IgD-negative memory B cell (primary cell): ENCODE measurements at regions not wholly inside any gene's neighbourhood (a gene's known extent, or its start where the extent isn't known, plus 50 kb on each side); places are given as distances from the start of the nearest gene placed in this dataset.
A peak's percentile ranks its signal among the peaks of the same experiment; 100 is the strongest.
"Not testable (repeated sequence)": the region's sequence is repeated elsewhere in the genome, so short reads cannot be mapped to it uniquely, and the experiment has no call there.

Source experiments
- H3K27ac Mint-ChIP-seq, 3 donors: one replicate each; pipeline ENCODE4 v1.8.0; 2020 to 2022; ENCODE audit warnings: mild to moderate bottlenecking in 3 of 3, mixed read lengths in 3 of 3, moderate library complexity in 1 of 3
- H3K27me3 Mint-ChIP-seq: one replicate; pipeline ENCODE4 v1.8.0; 2021; ENCODE audit warnings: mixed read lengths
- H3K36me3 Mint-ChIP-seq: one replicate; pipeline ENCODE4 v1.8.0; 2020; ENCODE audit warnings: mild to moderate bottlenecking, mixed read lengths
- H3K4me1 Mint-ChIP-seq, 3 donors: one replicate each; pipeline ENCODE4 v1.8.0; 2020 to 2022; ENCODE audit warnings: mixed read lengths in 3 of 3, mild to moderate bottlenecking in 1 of 3
- H3K4me3 Mint-ChIP-seq, 4 donors: one replicate each; pipeline ENCODE4 v1.8.0; 2020 to 2022; ENCODE audit warnings: mild to moderate bottlenecking in 4 of 4, mixed read lengths in 4 of 4, moderate library complexity in 3 of 4
- H3K9me3 Mint-ChIP-seq, 3 donors: one replicate each; pipeline ENCODE4 v1.8.0; 2020 to 2021; ENCODE audit warnings: mixed read lengths in 3 of 3, mild to moderate bottlenecking in 1 of 3

DNA sequence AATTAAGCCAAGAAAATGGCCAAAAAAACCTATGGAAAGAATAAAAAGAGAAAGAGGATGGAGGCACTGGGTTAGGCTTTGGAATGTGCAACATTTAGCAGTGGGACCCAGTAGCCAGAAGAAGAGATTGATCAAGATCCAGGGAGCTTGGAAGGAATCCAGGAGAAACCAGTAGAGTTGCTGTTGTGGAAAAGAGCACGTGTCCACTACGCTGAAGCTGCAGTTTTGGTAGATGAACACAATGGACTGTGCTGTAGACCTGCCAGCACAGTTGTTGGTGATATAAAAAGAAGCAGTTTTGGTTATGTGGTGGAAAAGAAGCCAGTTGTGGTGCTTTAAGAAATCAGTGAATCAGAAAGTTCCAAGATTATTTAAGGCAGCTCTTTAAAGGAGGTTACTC, 802.2 kb upstream of the POM121L12 start:
- H3K27me3 Mint-ChIP-seq: no peaks in the 10 kb centered on the region
- no peak overlapping the region for H3K27ac Mint-ChIP-seq
- H3K36me3 Mint-ChIP-seq: peaks cover 1% of the 10 kb centered on the region
- peaks cover 3 to 29% (median 11%) of the 10 kb centered on the region in 3 donors for H3K9me3 Mint-ChIP-seq
- no peak overlapping the region for H3K4me3 Mint-ChIP-seq
- no peaks in the 10 kb centered on the region for H3K4me1 Mint-ChIP-seq

DNA sequence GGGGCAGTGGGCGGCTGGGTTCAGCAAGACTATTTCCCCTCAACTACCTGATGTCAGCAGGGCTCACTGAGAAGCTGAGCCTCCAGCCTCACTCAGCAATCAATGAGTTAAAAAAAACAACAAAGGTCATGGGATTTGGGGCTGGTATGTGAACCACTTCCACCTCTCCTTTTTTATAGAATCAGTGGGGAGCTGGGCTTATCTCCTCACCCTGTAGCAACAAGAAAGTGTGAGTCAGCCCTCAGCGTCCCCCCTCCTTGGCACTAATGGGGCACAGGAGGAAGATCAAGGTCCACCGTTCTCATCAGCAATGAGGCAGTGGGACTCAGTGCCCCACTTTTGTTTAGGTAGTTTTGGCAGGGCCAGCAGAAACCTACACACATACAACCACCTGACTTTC, 823.5 kb upstream of the POM121L12 start:
- peaks cover 0 to 21% (median 0%) of the 10 kb centered on the region in 3 donors for H3K9me3 Mint-ChIP-seq
- H3K4me3 Mint-ChIP-seq: no peak overlapping the region
- H3K27ac Mint-ChIP-seq: no peak overlapping the region
- no peaks in the 10 kb centered on the region for H3K36me3 Mint-ChIP-seq
- no peaks in the 10 kb centered on the region for H3K27me3 Mint-ChIP-seq
- H3K4me1 Mint-ChIP-seq: no peaks in the 10 kb centered on the region

DNA sequence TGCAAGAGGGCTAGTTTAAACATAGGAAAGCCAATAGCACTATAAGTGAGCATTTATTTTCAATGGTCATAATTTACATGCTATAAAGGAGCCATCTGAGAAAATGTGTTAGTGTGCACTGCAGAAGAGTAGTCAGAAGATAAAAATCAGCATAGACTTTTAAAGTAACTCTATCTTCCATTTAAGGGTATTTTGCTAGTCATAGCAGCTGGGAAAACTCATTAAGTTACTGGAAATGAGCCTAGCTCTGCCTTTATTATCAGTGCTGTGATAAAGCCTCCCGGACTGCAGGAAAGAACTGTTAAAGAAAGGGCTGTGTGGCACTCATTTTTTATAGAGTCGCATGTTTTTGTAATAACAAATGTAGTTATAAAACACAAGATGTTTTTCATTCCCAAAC, 825.8 kb upstream of the POM121L12 start:
- Mint-ChIP-seq H3K36me3 (no peaks in the 10 kb centered on the region), H3K9me3 (peaks cover 0 to 16% (median 0%) of the 10 kb centered on the region in 3 donors), H3K27me3 (no peaks in the 10 kb centered on the region), H3K4me1 (no peaks in the 10 kb centered on the region), H3K4me3 (no peak overlapping the region), H3K27ac (no peak overlapping the region)

DNA sequence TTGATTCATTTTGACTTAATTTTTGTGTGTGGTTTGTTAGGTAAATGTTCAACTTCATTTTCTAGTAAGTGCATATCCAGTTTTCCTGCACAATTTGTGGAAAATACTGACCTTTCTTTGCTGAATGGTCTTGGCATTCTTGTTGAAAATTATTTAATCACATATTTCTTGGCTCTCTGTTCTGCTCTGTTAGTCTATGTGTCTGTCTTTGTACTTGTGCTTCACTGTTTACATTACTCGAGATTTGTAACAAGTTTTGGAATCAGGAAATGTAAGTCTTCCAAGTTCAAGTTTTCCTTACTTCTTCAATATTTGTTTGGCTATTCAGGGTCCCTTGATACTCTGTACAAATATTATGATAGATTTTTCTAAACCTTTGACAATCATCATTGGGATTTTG, 838.2 kb upstream of the POM121L12 start:
- Mint-ChIP-seq H3K27ac (no peak overlapping the region), H3K36me3 (peaks cover 6% of the 10 kb centered on the region), H3K4me1 (peaks cover 0 to 4% (median 0%) of the 10 kb centered on the region in 3 donors), H3K9me3 (peaks cover 2 to 4% (median 4%) of the 10 kb centered on the region in 3 donors), H3K27me3 (no peaks in the 10 kb centered on the region), H3K4me3 (no peak overlapping the region)

DNA sequence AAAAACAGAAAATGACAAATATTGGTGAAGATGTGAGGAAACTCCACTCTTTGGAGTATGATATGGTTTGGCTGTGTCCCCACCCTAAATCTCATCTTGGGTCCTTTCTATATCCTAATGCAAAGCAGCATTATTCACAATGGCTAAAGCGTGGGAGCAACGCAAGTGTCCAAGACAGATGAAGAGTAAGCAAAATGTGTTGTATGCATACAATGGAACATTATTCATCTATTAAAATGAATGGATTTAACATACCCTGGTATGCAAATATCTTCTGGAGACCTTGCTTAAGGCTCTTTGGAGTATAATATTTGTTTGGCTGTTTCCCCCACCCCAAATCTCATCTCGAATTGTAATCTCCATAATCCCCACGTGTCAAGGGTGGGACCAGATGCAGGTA, 839.8 kb upstream of the POM121L12 start:
- no peaks in the 10 kb centered on the region for H3K27me3 Mint-ChIP-seq
- H3K9me3 Mint-ChIP-seq: peaks cover 2 to 6% (median 4%) of the 10 kb centered on the region in 3 donors
- peaks cover 6% of the 10 kb centered on the region for H3K36me3 Mint-ChIP-seq
- H3K4me1 Mint-ChIP-seq: peaks cover 0 to 4% (median 0%) of the 10 kb centered on the region in 3 donors
- no peak overlapping the region for H3K4me3 Mint-ChIP-seq
- no peak overlapping the region for H3K27ac Mint-ChIP-seq

DNA sequence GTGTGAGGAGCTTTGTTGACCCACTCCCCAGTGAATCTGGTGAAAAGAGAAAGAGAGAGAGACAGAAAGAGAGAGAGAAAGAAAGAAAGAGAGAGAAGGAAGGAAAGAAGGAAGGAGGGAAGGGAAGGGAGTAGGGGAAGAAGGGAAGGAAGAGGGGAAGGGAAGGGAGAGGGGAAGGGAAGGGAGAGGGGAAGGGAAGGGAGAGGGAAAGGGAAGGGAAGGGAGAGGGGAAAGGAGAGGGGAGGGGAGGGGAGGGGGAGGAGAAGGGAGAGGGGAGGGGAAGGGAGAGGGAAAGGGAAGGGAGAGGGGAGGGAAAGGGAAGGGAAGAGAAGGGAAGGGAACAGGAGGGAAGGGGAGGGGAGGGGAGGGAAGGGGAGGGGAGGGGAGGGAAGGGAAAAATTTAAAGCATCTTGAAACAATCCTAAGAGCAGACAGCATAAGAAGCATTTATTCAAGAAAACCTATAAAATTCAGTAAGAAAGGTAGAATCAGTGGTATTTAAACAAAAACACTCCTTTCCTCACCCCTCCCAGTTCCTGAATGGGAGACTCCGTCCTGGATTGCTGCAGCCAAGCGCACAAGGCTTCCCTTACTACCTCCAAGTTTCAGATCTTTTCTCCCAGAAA, 846.2 kb upstream of the POM121L12 start:
- peaks cover 4 to 7% (median 6%) of the 10 kb centered on the region in 3 donors for H3K9me3 Mint-ChIP-seq
- H3K4me3 Mint-ChIP-seq: no peak overlapping the region
- no peak overlapping the region for H3K27ac Mint-ChIP-seq
- no peaks in the 10 kb centered on the region for H3K27me3 Mint-ChIP-seq
- no peaks in the 10 kb centered on the region for H3K4me1 Mint-ChIP-seq
- no peaks in the 10 kb centered on the region for H3K36me3 Mint-ChIP-seq

DNA sequence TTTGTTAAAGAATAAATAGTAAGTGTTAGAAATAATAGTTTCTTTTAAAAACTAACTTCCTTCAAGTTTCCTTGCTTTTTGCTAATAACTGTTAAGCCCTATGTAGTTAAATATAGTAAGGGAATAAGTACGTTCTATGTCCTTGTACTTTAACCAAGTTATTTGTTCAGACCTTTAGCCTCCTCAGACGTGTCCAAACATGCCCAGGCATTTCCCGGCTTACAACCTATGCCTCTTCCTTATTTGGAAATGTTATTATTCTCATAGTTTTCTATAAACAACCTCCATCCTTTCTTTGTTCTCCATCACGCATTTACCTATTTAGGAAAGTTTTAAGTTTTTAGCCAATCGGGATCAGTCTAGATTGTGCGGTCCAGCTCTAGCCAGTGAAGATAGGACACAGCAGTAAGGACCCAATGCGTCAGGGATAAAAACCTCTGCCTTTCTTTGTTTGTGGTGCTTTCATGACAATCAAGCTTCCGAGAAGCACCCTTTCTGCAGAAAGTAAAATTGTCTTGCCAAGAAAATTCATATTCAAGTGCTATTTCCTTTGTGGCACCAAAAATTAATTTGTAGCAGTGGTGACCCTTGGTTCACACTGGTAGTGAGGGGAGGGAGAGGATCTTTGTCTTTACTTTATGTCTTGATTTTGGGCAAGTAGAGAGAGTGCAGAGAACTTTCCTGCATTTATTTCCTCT, 851.3 kb upstream of the POM121L12 start:
- Mint-ChIP-seq H3K27me3 (no peaks in the 10 kb centered on the region), H3K9me3 (peaks cover 3 to 18% (median 4%) of the 10 kb centered on the region in 3 donors), H3K36me3 (no peaks in the 10 kb centered on the region), H3K4me3 (no peak overlapping the region), H3K4me1 (no peaks in the 10 kb centered on the region), H3K27ac (no peak overlapping the region)

DNA sequence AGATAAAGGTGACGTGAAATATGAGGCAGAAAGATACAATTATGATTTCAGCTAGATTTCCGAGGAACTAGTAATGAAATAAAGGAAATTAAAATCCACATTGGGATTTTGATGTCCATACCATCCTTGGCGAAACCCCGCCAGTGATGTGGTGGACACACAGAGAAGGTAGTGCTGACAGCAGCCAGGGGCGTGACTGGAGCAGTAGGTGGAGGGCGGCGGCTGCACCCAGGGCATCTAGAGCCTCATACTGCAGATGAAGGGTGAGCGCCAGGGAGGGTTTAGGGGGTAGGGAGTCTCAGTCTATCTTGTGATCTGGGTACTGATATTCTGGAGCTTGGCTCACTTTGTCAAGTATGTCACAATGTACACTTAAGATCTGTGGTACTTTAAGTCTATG, 855.5 kb upstream of the POM121L12 start:
- Mint-ChIP-seq H3K4me1 (no peaks in the 10 kb centered on the region), H3K27me3 (no peaks in the 10 kb centered on the region), H3K27ac (no peak overlapping the region), H3K9me3 (peaks cover 0 to 29% (median 3%) of the 10 kb centered on the region in 3 donors), H3K36me3 (no peaks in the 10 kb centered on the region), H3K4me3 (no peak overlapping the region)

DNA sequence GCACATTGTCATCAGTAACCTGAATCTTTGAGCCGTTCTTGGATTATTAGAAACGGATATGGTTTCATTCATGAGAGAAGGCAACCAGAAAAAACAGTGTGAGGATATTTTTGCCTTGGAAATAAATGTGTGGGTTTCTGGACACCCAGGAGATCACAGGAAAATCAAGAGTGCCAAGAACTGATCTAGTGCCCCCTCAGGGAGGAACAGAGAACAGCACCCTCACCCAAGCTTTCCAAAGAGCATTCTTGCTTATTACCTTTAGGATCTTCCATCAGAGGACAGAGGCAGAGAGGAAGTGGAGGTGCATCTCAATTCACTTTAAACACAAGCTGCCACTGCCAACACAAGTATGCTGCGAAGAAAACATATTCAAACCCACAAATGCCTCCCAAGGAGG, 851.5 kb upstream of the COBL start:
- peaks cover 2 to 4% (median 3%) of the 10 kb centered on the region in 3 donors for H3K9me3 Mint-ChIP-seq
- H3K27ac Mint-ChIP-seq: peak overlapping the region in 1 of 3 donors; percentile 58
- H3K4me3 Mint-ChIP-seq: no peak overlapping the region
- H3K27me3 Mint-ChIP-seq: no peaks in the 10 kb centered on the region
- no peaks in the 10 kb centered on the region for H3K36me3 Mint-ChIP-seq
- no peaks in the 10 kb centered on the region for H3K4me1 Mint-ChIP-seq

DNA sequence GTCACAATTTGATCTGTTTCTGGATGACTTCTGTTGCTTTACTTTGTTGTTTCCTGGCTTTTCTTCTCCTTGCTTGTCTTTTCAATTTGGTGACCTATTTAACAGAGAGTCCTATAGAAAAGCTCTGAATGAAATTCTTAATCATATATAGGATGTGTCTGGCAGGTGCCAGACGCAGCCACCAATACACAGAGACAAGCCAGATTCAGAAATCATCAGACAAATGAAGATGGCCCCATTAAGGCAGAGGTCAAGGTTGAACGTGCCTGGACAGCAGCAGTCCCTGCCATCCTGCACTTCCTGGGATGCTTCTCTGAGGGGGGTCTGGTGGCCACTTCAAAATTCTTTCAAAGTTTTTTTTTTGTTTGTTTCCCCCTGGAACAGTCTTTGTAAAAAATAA, 846.7 kb upstream of the COBL start:
- Mint-ChIP-seq H3K36me3 (no peaks in the 10 kb centered on the region), H3K27ac (no peak overlapping the region), H3K4me3 (no peak overlapping the region), H3K4me1 (no peaks in the 10 kb centered on the region), H3K27me3 (no peaks in the 10 kb centered on the region), H3K9me3 (peaks cover 0 to 9% (median 3%) of the 10 kb centered on the region in 3 donors)

DNA sequence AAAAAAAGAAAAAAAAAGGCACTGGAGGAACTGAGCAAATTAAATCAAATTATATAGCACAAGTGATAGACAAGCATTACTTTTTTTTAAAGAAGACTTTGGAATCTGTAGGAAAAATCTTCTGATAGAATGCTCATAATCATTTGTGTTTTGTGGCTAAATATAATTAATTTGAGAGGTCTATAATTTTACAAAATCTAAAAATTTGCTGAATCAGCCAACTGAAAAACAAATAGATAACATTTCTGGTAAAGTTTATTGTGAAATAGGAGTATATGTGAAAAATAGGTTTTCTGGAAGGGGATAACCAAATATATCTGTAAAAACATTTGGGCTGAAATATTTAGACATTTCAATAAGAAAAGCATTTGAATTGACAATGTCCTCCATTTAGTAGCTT, 844.9 kb upstream of the COBL start:
- Mint-ChIP-seq H3K36me3 (no peaks in the 10 kb centered on the region), H3K27ac (no peak overlapping the region), H3K4me1 (no peaks in the 10 kb centered on the region)

DNA sequence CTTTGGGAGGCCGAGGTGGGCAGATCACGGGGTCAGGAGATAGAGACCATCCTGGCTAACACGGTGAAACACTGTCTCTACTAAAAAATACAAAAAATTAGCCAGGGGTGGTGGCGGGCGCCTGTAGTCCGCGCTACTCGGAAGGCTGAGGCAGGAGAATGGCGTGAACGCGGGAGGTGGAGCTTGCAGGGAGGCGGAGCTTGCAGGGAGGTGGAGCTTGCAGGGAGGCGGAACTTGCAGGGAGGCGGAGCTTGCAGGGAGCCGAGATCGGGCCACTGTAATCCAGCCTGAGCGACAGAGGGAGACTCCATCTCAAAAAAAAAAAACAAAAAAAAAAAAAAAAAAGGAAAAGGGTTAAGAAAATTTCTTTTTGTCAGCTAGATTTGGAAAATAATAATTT, 842.8 kb upstream of the COBL start:
- H3K27me3 Mint-ChIP-seq, H3K36me3 Mint-ChIP-seq, H3K4me1 Mint-ChIP-seq, H3K27ac Mint-ChIP-seq, H3K4me3 Mint-ChIP-seq: not testable (repeated sequence)
- peaks cover 0 to 10% (median 3%) of the 10 kb centered on the region in 3 donors for H3K9me3 Mint-ChIP-seq

More for the DNA sequence above, 844.9 kb upstream of the COBL start:
- no peak overlapping the region for H3K4me3 Mint-ChIP-seq
- H3K27me3 Mint-ChIP-seq: no peaks in the 10 kb centered on the region
- peaks cover 0 to 11% (median 6%) of the 10 kb centered on the region in 3 donors for H3K9me3 Mint-ChIP-seq

DNA sequence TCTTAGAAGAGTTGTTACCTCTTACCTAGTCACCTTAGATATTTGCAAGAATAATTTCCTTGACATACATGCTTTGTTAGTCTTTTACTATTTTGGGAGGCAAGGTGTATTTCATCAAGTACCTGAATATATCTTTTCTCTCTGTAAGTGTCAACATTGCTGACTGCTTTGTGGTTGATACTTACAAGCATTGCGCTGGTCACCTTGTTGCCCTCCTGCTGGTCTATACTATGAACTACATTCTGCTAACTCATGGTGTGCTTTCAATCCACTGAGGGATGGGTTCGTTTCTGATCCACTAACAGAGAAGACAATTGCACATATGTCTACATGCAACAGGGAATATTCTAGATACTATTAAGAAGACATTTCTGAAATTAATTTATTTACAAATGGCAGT, 837.8 kb upstream of the COBL start:
- Mint-ChIP-seq H3K4me1 (no peaks in the 10 kb centered on the region), H3K36me3 (no peaks in the 10 kb centered on the region), H3K27ac (no peak overlapping the region), H3K27me3 (no peaks in the 10 kb centered on the region), H3K9me3 (peaks cover 1 to 18% (median 3%) of the 10 kb centered on the region in 3 donors), H3K4me3 (no peak overlapping the region)

DNA sequence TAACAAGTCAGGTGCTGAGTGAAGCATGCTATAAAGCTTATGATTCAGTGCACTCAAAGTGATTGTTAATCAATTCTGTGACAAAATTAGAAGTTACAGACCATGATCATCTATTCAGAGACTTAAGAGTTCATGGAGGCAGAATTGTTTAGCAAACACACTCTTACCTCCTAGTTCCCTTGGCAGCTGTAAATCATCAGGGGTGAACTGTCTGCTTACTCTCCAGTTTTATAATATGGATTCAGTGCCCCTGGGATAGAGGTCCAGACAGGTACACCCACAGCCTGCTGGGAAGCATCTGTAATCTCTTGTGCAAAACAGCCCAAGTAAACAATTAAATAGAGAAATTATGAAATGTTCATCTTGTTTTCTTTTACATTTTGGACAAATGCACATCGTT, 835.0 kb upstream of the COBL start:
- Mint-ChIP-seq H3K4me3 (no peak overlapping the region), H3K27me3 (no peaks in the 10 kb centered on the region), H3K36me3 (no peaks in the 10 kb centered on the region), H3K9me3 (peaks cover 0 to 17% (median 1%) of the 10 kb centered on the region in 3 donors), H3K27ac (no peak overlapping the region), H3K4me1 (no peaks in the 10 kb centered on the region)

DNA sequence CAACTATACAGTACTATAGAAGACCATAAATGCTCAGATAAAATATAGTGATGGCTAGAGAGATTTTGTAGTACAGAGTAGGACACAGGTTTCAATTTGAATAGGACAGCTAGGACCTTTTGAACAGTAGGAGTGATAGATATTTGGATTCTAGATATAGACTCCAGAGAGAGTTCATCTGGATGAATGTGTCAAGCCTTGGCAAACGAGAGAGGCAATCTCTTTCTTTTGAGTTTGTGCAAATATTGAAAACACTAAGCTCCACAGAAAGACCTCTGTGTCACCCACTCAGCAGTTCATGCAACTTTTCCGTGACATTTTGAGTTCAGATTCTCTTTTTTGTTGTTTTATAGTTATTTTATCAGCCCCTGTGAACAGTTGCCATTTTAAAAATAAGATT, 834.3 kb upstream of the COBL start:
- H3K36me3 Mint-ChIP-seq: no peaks in the 10 kb centered on the region
- no peak overlapping the region for H3K27ac Mint-ChIP-seq
- H3K27me3 Mint-ChIP-seq: no peaks in the 10 kb centered on the region
- H3K4me1 Mint-ChIP-seq: no peaks in the 10 kb centered on the region
- H3K9me3 Mint-ChIP-seq: peaks cover 0 to 15% (median 1%) of the 10 kb centered on the region in 3 donors
- no peak overlapping the region for H3K4me3 Mint-ChIP-seq
